HG03103 (cell line): ENCODE measurements at regions not wholly inside any gene's neighbourhood (a gene's known extent, or its start where the extent isn't known, plus 50 kb on each side); places are given as distances from the start of the nearest gene placed in this dataset.

ENCODE experiments used
- ATAC-seq: cut with Tn5 transposase; IDR thresholded peaks from one replicate; pipeline ENCODE4 v1.9.1; 2021; ENCODE audit warnings: low read depth; ENCODE audit not compliant: unreplicated experiment

DNA sequence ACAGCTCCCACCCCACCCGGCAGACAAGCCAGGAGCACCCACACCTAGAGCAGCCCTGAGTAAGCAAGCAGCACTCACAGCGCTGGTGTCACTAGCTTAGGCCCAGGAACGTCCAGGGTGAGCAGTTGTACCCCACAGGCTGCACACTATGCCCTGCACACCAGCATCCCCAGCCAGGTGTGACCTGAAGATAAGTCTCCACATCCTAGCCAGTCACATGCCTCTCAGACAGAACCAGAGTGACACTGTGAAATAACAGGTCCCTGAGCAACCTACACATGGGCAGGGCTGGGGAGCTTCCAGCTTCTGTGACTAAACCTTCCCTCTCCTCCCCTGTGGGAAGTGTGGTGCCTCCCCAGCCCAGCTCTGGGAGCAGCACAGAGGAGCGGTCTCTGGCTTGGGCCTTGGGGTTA lies 253.6 kb downstream of the UACA start:
- no peak for ATAC-seq

DNA sequence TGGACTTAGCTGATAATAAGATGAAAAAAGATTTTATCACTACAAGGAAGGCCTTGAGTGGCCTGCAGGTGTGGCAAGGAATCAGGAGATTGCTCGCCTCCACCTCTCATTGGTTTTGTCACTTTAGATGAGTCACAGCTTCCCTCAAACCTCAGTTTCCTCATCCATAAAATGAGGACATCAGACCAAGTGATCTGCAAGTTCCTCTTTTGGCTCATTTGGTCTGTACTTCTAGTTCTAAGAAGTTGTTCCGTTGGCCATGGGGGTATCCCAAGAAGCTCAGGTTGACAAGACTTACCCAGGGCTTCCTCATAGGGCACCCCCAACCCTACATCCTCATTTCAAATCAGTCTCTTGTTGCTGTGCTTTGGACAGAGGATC lies 254.1 kb downstream of the UACA start:
- ATAC-seq, result no peak

DNA sequence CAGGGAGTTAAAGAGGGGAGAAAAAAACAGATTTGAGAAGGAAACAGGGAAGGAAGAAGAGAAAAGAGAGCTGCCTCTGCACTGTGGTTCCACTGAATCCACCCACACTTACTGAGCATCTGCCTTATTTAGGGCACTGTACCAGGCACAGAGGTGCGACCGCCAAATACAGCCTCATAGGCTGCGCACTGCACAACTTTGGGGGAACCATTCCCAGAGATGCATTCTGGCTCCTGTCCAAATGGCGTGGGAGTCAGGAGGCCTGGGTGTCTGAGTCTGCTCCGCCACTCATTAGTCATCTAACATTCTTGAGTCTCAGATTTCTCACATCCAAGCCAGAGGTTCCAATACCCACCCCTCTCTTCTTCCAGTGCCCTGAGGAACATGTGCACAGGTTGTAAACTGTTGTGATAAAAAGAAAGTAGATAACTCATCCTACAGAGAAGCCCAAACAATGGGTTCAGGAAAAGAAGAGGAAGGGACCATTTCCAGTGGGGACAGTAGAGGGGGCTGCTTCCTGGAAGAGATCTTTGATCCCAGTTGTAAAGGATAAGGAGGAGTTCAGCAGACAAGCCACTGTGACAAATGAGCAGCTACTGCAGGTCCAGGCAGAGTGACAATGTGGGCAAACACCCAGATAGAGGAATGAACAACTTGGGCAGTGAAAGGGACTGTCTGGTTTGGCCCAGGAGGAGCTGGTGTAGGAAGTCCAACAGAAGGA lies 254.6 kb downstream of the UACA start:
- no peak for ATAC-seq

DNA sequence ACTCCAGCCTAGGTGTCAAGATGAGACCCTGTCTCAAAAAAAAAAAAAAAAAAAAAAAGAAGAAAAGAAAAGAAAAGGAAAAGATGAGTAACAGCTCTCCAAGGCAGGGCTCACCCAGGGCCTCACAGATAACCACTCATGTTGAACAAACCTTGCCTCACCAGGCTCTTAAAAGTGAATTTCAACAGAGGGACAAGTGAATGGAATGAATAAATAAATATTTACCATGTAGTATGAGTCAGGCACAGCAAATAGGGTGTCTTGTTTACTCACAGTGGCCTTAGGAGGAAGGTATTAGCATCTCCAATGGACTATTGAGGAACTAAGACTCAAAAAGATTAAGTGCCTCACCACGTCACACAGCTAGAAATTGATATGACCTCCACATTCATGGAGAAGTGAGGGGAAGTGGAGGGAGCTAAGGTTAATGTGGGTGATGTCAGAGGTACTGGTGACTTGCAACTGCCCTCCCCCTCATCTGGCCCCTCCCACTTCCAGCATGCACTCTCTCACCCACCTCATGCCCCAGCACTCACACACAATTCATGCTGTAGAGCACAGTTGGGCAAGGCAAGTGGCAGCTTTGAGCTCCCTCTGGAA lies 255.5 kb downstream of the UACA start:
- ATAC-seq, result no peak

DNA sequence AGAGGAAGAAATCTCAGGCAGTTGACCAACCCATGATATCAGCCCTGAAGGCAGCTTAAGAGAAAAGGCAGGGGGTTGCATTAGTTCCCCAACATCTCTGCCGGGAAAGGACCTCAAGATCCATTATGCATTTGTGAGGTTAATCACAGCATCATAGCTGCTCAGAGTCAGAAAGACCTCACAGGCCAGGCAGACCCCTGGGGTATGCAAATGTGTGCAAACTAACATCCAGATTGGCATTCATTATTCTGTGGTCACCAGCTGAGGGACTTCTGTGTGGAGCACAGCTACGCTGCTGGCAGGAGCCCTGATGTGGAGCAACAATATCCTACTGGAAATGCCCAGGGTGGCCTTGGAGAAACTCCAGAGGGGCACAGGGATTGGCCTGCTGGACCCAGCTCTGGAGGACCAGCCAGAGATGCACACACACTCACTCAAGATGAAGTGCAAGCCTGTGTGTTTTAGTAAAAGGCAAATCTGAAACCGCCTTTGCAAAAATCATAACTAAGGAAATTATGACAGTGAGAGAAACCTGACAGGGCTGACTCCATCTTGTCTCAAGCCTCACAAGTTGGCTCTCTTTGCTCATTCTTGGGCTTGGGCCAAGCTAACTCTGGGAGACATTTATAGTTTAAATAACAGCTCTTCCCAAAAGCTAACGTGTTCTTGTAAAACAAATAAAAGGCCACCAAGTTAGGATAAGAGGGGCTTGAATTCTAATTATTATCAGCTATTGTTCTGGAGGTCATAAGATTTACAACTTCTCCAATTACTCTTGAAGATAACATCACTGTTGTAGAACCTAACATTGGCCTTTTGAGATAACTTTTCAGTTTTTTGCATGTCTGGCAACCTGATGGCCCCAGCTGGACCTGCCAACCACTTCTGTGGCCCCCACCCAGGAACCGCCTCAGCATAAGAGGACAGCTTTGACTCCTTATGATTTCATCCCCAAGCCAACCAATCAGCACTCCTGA lies 257.1 kb downstream of the UACA start:
- ATAC-seq, result no peak

DNA sequence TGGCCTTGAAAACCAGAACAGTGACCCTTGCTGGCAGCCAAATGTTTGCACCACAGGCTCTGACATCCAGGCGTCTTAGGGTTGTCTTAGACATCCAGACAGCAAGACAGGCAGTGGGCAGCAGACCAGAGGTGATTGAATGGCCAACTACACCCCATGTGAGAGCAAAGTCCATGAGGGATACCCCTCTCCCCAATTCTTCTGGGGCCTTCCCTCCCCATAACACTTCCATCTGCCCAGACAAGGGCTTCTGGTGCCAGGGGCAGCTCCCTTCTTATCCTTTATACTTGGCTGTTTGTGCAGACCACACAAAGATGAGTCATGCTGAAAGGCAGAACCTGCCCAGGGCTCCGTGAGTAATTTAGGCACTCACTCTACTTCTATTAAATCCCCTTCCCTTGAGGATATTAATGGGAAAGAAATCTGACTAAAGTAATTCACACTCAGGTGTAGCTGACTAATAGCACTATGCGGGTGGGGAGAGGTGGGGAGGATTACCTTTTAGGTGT lies 257.9 kb downstream of the UACA start:
- no peak for ATAC-seq

DNA sequence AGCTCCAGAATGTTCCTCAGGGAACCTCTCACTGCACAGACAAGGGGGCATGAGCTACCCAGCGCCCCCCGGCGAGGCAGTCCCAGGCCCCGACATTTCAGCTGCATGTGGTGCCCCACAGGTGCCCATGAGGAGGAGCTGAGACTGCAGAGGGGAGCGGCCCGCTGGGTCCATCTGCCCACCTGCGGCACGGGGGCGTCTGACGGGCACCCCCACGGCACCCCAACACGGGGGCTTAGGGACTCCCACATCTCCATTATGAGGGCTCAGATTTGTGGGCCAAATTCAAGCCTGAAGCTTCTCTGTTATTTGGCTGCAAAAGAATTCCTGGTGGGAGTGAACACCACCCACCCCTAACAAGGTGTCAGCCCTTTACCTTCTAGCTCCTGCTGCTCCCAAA lies 258.4 kb downstream of the UACA start:
- ATAC-seq, result no peak

DNA sequence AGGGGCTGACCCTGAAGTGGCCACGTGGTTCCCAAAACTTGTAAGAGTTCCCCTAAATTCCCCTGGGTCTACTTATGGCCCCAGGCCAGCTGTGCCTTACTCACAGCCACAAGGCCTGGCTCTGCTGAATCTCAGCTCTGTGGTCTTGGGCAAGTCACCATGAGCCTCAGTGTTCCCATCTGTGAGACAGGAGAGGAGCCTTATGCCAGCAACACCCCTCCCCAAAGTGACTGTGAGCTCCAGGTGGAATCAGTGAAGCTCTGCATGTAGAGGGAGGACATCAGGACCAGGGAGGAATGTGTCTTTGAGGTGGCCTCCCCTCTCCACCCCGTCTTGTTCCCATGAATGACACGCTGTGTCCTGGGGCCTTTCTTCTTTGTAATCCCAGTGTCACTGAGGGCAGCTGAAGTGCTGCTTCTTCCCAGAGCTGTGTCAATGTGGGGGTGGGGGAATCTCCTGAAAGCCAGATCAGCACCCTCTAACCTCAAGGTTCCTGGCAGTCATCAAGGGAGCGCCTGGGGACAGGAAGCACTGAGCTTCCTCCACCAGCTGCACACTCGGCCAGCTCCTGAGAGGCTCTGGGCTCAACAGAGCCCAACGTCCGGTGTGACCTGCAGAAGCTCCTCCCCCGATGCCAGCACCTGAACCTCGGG lies 258.9 kb downstream of the UACA start:
- ATAC-seq, result no peak

DNA sequence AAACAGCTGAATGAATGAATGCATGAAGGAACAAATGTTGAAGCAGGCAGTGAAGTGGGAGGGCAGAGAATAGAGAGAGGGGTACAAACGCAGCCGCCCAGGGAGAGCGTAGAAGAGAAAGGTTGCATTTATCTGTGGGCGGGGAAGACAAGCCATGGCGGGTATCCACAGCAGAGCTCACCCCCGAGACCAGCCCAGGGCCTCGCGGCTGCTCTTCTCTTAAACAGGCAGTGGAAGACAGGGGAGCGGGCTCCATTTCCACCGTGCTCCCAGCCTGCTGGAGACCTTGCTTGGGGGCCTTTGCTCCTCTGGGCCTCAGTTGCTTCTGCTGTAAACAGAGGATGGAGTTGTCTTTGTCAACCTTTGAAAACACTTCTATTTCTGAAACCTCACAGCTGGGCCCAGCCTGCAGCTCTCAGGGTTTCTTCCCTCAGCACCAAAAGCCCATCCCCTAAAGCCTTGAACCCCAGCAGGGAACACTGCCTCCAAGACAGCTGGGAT lies 259.5 kb downstream of the UACA start:
- ATAC-seq, result no peak

DNA sequence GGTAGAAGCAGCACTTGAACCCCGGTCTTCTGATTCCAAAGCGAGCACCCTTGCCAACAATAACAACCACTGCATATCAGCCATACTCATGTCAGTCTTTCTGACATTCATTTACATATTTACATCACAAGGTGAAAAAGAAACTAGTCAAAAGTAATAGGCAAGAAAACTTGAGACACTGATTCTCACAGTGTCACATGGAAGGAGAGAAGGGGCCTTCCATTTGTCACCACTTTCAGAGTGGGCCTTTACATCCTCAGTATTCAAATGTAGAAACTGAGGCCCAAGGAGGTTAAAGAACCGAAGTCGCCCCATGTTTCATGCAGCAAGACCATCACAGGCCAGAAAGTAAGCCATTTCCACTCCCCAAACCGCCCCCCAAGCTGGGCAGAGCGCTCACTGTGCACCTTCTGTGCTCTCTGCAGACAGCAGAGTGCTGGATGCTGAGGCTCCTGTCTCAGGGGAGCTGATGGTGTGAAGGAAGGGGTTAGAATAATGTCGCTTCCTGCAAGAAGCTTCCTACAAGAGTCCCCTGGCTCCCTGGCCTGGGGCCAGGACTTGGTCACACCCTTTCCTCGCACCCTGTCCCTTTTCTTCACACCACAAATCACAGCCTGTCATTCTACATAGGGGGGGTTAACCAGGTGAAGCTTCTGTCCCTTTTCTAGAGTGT lies 260.1 kb downstream of the UACA start:
- no peak for ATAC-seq

DNA sequence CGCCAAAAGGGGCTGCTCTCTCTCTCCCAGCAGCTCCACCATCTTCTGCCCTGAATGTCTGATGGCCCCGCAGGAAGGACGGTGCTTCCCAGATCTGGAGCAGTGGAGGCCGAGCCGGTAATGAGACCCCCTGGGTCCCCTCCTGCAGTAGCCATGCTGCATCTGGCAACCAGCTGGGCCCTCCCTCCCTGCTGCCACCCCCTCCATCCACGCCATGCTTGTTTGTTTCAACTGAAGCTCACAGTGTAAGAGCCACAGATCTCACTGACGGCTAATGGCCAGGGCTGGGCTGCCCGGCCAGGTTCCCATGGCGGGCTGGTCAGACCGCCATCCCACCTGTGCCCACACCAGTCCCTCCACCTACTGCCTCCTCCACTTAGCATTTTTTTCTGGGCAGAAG lies 260.8 kb downstream of the UACA start:
- no peak for ATAC-seq

DNA sequence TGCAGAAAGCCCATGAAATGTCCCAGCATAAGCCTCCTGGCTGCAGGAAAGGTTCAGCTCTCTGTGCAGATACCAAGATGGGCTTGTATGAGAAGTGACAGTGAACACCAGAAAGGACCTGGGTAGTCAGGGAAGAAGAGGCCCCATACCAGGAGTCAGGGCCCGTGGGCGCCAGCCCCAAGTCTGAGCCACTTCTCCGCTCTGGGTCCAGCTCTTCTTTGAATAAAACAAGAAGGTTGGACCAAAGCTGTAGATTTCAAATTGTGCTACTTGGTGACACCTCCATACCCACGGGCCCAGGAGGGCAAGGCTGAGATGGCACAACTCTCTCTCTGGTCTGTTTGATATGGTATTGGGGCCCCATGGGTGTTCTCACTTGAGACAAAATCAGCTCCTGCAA lies 261.5 kb downstream of the UACA start:
- ATAC-seq, result no peak

DNA sequence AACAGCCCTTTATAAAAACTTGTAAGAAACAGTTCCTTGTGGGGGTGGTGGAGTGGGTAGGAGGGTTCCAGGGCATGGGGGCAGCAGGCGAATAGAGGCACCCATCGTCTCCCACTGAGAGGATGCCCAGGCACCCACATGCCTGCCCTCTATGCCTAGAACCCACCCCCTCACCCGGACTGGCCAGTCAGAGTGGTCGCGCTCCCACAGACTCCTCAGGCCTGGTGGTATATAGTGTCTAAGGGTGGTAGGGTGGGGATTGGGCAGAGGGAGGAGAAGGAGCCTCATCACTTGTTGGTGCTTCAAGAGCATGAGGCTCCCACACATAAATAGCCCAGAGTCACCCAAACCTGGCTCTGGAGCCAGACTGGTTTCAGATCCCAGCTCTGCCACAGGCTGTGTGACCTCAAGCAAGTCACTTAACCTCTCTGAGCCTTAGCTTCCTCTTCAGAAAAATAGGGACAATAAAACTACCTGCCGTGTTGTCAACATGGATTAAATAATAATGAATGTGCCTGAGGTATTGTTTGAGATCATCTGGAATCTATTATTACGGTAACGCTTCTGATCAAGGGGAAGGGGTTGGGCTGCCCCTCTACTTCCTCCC lies 262.1 kb downstream of the UACA start:
- no peak for ATAC-seq

DNA sequence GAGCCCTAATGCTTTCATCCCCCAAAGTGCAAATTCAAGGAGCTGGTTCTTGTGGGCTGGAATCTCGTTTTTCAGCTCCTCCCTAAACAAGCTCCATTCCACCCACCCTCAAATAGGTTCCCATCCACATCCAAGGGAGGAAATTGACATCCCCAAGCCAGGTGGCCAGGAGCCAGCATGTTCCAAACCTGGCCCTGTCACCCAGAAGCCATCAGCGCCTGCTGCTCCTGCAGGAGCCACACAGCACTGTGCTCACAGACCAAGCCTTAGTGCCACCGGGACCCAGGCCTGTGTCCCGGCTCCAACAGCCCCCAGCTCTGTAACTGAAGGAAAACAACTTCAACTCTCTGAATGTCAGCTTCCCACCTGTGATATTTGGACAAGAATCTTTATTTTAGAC lies 263.6 kb downstream of the UACA start:
- no peak for ATAC-seq

DNA sequence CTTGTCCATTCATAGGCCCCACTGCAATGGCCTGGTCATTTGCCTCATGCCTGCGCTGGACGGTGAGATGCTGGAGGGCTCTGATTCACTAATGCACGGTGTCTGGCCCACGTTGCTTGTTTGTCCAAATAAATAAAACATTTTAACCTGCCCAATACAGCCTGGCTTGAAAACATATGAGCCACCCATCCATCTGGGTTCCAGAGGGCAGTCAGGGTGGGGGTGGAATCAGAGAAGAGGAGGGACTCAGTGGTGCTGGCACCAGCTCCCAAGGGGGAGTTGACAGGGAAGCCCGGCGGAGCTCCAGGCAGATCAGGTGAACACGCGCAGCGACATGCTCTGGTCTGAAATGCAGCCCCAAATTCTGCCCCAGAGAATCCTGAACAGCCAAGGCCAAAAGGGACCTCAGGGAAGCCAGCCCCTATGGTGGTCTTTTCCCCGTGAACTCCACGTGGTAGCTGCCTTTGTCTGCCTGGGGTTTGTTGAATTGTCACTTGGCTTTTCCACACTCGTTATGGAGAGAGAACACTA lies 265.2 kb downstream of the UACA start:
- no peak for ATAC-seq

DNA sequence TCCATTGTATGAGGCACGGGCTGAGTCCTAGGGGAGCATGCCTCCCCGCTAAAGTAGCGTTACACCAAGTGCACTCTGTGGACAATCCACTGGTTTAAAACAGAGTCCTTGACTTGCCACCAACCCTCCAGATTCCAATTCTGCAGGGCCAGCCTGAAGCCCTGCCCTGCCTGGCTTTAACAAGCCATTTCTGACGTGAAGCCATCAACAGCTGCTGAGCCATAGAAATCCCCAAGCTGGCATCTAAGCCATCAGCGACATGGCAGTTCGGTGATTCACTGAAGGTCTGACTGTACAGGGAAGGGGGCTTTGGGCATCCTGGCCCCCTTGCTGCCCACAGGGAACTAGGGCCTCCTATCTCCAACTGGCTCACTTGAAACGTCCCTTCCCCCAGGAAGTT lies 265.7 kb downstream of the UACA start:
- ATAC-seq, result no peak

DNA sequence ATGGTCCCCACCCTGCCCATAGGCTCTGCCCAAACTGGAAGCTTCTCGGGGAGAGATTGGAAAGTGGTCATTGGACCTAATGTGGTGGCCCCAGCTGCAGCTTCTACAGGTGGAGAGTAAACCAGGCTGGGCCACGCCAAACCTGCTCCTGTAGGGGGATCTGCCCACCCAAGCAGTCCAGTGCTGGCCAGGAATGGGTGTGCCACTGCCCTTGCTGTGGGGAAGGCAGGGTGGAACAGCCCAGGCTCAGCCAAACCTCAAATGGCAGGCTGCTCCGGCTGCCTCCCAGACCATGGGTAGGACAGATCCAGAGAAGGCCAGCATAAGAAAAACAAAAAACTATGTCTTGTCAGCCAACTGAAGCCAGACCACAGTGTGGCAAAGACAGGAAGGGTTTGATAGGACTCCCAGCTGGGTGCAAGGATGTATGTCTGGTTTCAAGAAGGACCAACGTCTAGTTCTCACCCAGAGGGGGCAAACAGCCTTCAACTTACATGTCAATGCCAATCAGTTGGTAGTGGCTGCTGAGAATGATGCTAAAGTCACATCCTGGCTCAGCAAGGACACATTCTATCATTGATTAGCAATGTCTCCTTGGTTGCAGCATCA lies 267.3 kb downstream of the UACA start:
- ATAC-seq, result no peak

DNA sequence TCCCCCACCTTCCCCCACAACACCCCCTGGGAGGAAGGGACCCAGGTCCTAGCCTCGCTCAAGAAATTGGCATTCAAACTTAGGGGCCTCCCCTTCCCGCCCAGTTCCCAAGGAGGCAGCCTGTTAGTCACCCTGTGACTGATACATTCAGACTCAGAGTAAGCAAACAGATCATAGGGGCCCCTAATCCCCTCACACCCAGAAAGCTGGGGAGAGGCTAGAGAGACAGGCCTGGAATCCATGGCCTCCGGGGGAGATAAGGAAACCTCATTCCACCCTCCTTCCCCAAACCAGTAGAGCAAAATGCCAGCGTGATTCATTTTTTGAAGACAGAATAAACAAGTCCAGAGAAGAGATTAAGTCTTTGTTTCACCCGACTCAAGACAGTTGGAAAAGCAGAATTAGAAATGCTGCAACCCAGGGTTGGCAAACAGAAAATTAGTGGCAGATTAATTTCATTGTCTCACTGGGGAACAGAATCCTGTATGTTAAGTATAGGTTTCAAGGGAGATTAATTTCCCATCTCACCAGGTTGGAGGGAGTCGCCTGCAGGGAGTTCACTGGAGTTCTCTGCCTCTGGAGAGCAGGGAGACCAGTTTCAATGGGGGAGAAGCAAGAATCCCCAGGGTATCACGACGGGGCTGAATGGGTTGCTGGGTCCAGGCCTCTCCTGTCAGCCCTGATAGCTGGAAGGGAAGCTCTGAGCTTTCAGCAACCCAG lies 268.3 kb downstream of the UACA start:
- ATAC-seq, result no peak
